GM18508 (cell line): ENCODE measurements at regions not wholly inside any gene's neighbourhood (a gene's known extent, or its start where the extent isn't known, plus 50 kb on each side); places are given as distances from the start of the nearest gene placed in this dataset.

Source experiments
- ATAC-seq: cut with Tn5 transposase; IDR thresholded peaks from one replicate; pipeline ENCODE4 v1.9.1; 2021; ENCODE audit warnings: moderate number of reproducible peaks; ENCODE audit not compliant: insufficient read depth, unreplicated experiment

GRCh38 chr6:9103876-9104521, 668.7 kb upstream of the SLC35B3 start:
- no peak for ATAC-seq

DNA sequence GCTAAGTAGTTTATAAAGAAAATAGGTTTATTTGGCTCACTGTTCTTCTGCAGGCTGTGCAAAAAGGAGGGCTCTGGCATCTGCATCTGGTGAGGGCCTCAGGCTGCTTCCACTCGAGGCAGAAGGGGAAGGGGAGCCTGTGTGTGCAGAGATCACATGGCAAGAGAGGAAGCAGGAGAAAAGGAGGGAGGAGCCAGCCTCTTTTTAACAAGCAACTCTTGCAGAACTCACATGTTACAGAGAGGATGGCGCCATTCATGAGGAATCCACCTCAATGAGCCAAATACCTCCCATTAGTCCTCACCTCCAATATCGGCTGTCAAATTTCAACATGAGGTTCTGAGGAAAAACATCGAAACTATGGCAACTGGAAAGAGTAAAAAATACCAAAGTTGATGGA, 666.6 kb upstream of the SLC35B3 start:
- no peak for ATAC-seq

- ATAC-seq = no peak
Measured at GRCh38 chr6:9100869-9101580, 665.7 kb upstream of the SLC35B3 start.

DNA sequence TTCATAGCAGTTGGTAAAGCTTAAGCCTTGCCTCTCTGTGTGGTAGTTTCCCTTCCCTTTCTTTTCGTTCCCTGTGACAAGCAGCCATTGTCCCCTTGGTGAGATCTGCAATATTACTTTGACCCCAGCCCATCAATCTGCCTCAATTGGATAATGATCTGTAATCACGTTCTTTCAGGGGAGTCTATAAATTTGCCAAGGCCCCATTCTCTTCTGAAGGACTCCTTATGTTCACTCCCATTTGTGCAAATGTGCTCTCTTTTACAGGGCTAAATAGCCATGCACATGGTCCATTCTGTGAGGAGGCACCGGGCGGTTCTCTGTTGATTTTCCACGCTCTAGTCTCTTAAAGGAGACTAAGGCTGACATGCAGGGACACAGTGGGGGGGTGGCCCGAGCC, 660.4 kb upstream of the SLC35B3 start:
- ATAC-seq = no peak

- no peak for ATAC-seq
Measured at GRCh38 chr6:9095137-9095536, 659.8 kb upstream of the SLC35B3 start.

DNA sequence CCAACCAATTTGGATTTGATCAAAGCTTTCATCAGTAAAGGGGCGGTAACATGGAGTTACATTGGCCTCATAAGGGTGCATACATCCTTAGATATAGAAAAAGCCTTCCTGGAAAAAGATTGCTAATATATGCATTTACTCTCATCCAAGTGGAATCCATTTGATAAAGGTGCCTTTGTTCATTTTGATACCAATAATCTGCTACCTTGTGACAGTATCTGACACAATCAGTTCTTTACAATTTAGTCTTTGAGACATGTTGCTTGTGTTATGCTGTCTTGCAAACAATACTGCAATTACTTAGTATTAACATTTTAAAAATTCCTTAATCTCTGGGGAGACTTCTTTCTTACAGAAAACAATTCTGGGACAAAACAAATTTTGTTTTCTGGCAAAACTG, 654.4 kb upstream of the SLC35B3 start:
- ATAC-seq = no peak

DNA sequence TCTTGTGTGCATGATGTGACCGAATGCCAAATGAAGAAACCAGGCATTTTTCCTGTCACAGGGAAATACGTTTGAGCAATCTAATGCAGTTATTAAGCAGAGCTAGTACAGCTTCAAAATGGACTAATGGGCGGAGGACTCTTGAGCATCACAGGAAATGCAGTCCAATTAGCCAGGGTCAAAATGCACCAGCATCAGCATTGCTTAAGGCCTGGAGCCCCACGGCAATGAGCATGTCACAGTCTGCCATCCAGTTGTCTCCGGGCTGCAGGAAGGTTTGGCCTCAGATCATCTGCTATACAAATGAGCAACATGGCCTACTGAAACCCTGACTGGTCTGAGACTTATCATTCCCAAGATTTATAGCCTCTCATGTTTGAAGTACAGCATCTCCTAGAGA, 652.1 kb upstream of the SLC35B3 start:
- ATAC-seq = no peak

DNA sequence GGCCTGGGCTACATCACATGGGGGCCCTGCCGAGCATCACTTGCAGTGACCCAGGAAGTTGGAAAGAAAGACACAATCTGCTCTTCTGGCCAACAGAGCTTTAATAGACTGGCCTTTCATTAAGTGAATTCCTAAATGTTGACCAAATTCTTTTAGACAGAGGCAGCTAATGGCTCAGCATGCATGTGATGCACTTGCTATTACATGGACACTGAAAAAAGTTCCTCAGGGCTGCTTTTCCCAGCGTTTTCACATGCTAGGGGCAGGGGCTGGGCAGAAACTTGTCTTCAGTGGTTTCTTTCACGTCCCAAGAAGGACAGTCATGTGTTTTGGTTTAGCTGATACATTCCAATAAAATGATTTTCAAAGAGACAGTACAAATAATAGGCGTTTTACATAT, 651.0 kb upstream of the SLC35B3 start:
- no peak for ATAC-seq

GRCh38 chr6:9085709-9086070, 650.3 kb upstream of the SLC35B3 start:
- ATAC-seq = no peak

DNA sequence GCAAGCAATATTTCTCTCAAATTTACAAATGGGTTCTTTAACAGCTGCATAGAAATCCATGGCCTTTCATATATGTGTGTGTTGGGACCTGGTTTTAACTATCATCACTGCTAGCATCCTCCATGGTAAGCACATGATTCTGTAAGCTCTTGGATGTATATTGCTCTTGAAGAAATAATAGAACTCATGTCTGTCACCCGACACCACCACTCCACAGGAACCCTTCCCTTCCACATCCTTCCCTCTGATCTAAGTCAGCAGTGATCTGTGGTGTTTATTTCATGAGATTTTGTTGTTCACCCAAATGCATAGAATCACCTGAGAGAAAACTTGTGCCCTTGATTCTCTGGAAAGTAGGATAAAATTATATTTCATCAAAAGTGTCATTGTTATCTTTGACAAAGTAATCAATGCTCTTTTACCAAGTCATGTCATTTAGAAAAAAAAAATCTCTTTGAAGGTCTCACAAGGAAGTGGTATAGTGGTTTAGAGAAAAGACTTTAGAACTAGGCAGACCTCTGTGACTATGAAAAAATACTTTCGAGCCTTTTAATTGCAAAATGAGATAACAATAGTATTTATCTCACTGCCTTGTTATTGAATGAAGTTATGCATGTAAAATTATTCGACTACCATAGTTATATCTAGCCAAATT, 649.8 kb upstream of the SLC35B3 start:
- ATAC-seq = no peak

- ATAC-seq = no peak
Measured at GRCh38 chr6:9083108-9083507, 647.8 kb upstream of the SLC35B3 start.

DNA sequence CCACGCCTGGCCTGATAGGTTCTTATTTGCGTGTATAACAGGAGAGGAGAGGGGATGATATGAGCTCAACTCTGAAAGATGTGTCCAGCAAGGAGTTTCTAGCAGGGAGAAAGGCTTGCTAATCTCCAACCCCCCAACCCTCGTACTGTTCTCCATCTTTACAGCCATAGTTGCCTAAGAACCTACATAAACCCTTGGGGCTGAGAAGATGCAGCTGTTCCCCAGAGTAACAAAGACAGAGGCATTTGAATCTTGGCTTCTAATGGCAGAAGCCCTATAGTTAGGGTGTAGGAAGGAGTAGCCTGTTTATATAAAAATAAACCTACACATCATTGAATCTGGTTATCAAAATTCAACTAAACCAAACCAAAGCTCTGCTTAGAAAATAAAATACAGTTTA, 631.4 kb upstream of the SLC35B3 start:
- no peak for ATAC-seq

DNA sequence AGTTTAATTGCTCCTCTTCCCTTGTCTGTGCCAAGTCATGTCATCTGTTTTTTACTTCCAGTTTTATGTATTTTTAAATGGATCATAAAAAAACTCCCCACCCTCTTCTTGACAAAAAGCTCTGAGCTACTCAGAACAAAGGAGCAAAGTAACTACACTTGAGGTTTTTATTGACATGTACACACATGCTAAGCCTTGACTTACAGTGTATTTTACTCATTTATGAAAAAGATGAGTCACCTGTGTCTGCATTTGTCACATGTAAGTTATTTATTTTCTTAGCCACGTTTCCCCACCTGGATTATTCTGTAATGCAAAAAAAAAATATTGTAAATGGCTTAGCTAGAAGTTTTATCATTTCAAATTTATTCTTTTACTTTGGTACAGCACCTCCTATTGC, 628.8 kb upstream of the SLC35B3 start:
- ATAC-seq = no peak

DNA sequence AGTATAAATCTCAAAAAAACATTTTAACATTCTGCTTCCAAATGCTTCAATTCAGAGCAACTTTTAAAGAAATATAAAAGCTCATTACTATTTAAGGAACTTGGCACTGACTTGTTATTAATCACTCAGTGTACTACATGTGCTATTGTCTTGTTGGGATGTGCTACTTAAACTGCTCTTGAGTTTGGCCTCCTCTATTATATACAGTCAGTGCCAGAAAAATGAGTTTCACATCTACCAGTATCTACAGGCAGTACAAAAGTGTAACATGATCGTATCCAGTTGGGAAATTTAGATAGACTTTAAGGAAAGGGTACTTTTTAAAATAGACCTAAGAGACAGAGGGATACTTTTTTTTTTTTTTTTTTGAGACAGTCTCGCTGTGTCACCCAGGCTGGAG, 627.3 kb upstream of the SLC35B3 start:
- ATAC-seq = no peak

DNA sequence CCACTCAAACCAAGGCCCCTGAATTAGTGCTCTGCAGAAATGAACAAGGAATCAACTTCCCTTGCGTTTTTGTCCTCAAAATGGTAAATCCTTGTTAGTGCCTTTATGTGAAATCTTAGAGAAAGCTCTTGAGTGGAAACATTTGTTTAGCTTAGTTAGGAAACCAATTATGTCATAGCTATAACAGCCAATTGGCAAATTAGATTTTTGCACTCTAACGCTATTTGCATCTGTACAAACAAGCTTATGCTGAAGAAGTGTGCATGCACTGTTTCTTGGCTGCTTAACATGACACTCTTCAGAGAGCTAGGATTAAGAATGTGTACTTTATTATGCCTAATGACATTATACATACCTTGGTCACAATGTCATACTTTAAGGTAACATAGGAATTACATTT, 622.6 kb upstream of the SLC35B3 start:
- no peak for ATAC-seq

DNA sequence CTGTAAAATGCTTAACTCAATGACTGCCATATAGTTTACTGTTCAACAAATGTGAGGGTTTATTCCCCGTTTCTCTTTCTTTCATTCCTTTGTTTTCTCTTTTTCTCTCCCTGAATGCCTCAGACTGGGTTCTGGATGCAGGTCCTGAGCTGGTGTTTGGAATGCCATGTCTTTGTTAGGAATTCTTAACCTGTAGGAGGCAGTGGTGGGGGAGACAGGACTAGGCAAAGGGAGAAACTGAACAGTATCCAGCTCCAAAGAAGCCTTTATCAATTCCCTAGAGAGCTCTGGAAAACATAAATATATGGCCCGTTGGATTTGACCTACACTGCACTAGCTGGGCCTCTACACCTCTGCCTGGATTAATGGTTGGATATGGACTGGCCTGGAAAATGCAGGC, 621.2 kb upstream of the SLC35B3 start:
- ATAC-seq = no peak

DNA sequence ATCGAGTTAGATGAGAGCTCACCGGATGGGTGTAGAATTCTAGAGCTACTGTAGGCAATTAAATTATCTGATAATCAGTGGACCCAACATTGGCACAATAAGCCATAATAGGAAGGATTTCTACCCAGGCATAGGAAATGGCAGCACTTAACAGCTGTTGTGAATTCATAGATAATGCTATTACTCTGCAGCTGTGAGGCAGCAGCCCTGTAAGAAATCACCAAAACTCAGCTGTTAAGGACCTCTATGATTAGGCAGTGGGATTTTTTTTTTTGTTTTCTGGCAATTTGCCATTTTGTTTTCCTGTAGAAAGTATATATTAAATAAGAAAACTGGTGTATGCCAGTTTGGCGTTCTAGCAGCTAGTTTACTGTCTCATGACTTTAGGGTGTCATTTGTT, 609.1 kb upstream of the SLC35B3 start:
- no peak for ATAC-seq

DNA sequence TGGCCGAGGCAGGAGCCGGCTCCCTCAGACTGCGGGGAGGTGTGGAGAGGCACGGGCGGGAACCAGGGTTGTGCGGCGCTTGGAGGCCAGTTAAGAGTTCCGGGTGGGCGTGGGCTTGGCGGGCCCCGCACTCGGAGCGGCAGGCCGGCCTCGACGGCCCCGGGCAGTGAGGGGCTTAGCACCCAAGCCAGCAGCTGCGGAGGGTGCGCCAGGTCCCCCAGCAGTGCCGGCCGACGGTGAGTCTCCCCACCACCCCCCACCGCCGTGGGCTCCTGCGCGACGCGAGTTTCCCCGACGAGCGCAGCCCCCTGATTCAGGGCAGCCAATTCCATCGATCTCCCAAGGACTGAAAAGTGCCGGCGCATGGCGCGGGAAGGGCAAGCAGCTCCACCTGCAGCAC, 605.4 kb upstream of the SLC35B3 start:
- ATAC-seq = no peak

DNA sequence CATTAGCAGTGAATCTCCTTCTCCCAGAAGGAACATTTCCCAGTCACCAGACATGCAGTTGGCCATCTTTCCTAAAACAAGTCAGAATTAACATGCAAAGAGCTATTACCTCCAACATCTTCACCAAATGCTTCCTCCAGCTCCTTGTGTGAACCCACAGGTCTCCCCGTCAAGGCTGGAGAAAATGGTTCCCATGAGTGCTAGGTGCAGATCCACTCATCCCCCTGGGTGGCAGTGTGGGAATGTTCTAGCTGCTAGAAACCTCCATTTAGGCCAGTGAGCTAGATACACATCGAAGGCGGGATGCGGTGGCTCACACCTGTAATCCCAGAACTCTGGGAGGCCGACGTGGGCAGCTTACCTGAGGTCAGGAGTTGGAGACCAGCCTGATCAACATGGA, 603.9 kb upstream of the SLC35B3 start:
- ATAC-seq = no peak

GRCh38 chr6:9028086-9028485, 592.7 kb upstream of the SLC35B3 start:
- no peak for ATAC-seq

DNA sequence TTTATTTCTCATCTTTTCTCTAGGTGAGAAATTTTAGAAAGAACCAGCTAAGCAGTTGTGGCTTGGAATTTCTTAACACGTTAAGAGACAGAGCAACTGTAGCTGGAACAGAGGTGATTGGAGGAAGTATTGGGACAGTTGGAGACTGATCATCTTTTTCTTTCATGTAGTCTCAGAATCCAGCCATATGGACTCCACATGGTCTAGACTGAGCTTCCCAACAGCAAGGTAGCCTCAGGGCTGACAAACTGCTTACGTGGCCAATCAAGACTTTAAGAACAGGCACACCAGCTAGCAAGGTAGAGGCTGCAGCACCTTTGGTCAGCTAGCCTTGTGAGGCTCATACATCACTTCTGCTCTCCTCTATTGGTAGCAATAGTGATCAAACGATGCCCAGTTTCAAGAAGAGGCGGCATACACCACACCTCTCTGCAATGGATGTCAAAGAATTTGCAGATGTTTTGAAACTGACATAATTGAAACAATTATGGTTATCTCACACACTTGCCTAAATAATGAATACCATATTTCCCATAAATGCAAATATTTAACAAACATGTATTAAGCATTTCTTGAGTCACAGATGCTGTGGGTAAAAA, 590.5 kb upstream of the SLC35B3 start:
- no peak for ATAC-seq
